ENCODE measurements at regions not wholly inside any gene's neighbourhood (a gene's known extent, or its start where the extent isn't known, plus 50 kb on each side); places are given as distances from the start of the nearest gene placed in this dataset.
"Not testable (repeated sequence)": the region's sequence is repeated elsewhere in the genome, so short reads cannot be mapped to it uniquely, and the experiment has no call there.

DNA sequence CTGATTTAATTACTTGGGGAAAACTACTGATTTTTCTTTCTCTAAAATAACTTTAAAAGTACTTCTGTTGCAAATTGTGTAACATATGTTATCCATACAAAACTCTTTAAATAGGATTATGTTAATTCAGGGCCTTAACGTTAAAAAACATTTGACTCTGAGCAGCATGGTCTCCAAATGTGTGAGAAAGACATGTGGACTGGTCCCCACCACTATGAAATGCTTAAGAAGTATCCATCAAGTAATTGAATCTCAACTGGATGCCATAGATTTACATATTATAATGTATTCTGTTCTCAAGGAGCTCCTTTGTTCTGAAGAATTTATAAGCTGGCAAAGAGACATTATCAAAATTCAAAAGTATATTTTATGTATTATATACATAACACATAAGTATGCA is 130.8 kb upstream of the HEY2 start:
- no peak overlapping the region for H3K23ac ChIP-seq (ENCODE audit: low read length)
- H3K79me1 ChIP-seq (ENCODE audit: low read length): no peaks in the 10 kb centered on the region
- H3K4me3 ChIP-seq (ENCODE audit: low read length): no peak overlapping the region
- no peak overlapping the region for H3K27ac ChIP-seq (ENCODE audit: low read depth, low read length)
- H3K18ac ChIP-seq (ENCODE audit: low read length): no peak overlapping the region
- no peak overlapping the region for H2BK120ac ChIP-seq (ENCODE audit: low read depth, low read length)
- H3K27me3 ChIP-seq (ENCODE audit: insufficient read depth, low read length, poor library complexity): no peaks in the 10 kb centered on the region
- no peak overlapping the region for H3K4me2 ChIP-seq (ENCODE audit: low read length)
- H3K36me3 ChIP-seq (ENCODE audit: control insufficient read depth, insufficient read depth, low read length): no peaks in the 10 kb centered on the region
- H3K79me2 ChIP-seq (ENCODE audit: control insufficient read depth, insufficient read depth, low read length): no peaks in the 10 kb centered on the region
- WGBS (ENCODE audit: extremely low coverage, insufficient coverage, low lambda C conversion rate): no CpG with 5 or more reads among the region's 1 CpG
- H3K4me1 ChIP-seq (ENCODE audit: control insufficient read depth, low read depth, low read length): no peaks in the 10 kb centered on the region
- H3K9ac ChIP-seq (ENCODE audit: low read length): no peak overlapping the region
- H4K5ac ChIP-seq (ENCODE audit: low read length): no peak overlapping the region
- H2AK5ac ChIP-seq (ENCODE audit: low read length): no peak overlapping the region
- no peak overlapping the region for H4K8ac ChIP-seq (ENCODE audit: low read depth, low read length)
- no peak overlapping the region for H2BK5ac ChIP-seq (ENCODE audit: low read length)
- H3K4ac ChIP-seq (ENCODE audit: low read depth, low read length): no peak overlapping the region
- no peak for DNase-seq
- no peak overlapping the region for H2BK15ac ChIP-seq (replicated peaks; ENCODE audit: low read depth)
- H3K56ac ChIP-seq (ENCODE audit: low read length): no peak overlapping the region

DNA sequence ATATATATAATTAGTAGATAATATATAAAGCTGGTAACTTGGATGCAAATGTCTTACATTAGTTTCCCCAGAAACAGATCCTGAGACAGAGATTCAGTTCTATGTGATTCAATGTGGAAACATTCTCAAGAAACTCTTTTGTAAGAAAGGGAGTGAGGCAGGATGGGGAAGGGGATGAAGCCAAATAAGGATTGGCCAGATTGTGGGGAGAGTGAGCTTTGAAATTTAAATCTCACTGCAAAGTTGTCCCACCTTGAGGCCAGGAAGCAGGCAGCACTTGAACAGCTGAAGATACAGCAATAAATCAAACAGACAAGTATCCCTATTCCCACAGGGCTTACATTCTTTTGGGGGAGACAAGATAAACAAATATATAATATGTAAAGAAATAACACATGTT is 126.3 kb upstream of the HEY2 start:
- no peaks in the 10 kb centered on the region for H3K27me3 ChIP-seq (ENCODE audit: insufficient read depth, low read length, poor library complexity)
- no peaks in the 10 kb centered on the region for H3K4me1 ChIP-seq (ENCODE audit: control insufficient read depth, low read depth, low read length)
- H3K23ac ChIP-seq (ENCODE audit: low read length): no peak overlapping the region
- no peak overlapping the region for H3K4me3 ChIP-seq (ENCODE audit: low read length)
- H2BK120ac ChIP-seq (ENCODE audit: low read depth, low read length): no peak overlapping the region
- H2AK5ac ChIP-seq (ENCODE audit: low read length): no peak overlapping the region
- H3K36me3 ChIP-seq (ENCODE audit: control insufficient read depth, insufficient read depth, low read length): no peaks in the 10 kb centered on the region
- no peak overlapping the region for H3K4ac ChIP-seq (ENCODE audit: low read depth, low read length)
- H3K79me1 ChIP-seq (ENCODE audit: low read length): no peaks in the 10 kb centered on the region
- no peak overlapping the region for H3K9ac ChIP-seq (ENCODE audit: low read length)
- H3K4me2 ChIP-seq (ENCODE audit: low read length): no peak overlapping the region
- no peak overlapping the region for H4K5ac ChIP-seq (ENCODE audit: low read length)
- no peak overlapping the region for H2BK5ac ChIP-seq (ENCODE audit: low read length)
- no peak overlapping the region for H4K8ac ChIP-seq (ENCODE audit: low read depth, low read length)
- no peak overlapping the region for H2BK15ac ChIP-seq (replicated peaks; ENCODE audit: low read depth)
- H3K18ac ChIP-seq (ENCODE audit: low read length): no peak overlapping the region
- DNase-seq: no peak
- no peak overlapping the region for H3K27ac ChIP-seq (ENCODE audit: low read depth, low read length)
- H3K56ac ChIP-seq (ENCODE audit: low read length): no peak overlapping the region
- no peaks in the 10 kb centered on the region for H3K79me2 ChIP-seq (ENCODE audit: control insufficient read depth, insufficient read depth, low read length)

DNA sequence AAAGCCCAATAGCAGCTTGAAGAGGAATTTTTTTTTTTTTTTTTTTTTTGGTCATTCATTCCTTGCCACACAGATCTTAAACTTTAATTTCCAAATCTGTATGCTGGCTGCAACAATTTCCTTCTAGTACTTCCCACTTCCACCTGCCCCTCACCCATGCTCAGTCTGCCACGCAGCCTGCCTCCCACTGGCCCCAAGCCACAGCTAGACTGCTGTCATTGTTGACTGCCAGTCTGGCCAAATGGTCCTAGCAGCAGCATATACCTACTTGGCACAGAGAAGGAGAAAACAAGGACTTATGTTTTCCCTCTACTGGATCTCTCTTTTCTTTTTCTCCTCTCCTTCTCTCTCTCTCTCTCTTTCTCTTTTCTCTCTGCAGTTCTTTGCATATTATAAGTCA is 118.3 kb upstream of the HEY2 start:
- Histone ChIP-seq H3K79me1 (ENCODE audit: low read length) (no peaks in the 10 kb centered on the region), H3K4me3 (ENCODE audit: low read length) (no peak overlapping the region), H2AK5ac (ENCODE audit: low read length) (no peak overlapping the region), H3K4ac (ENCODE audit: low read depth, low read length) (no peak overlapping the region), H3K4me2 (ENCODE audit: low read length) (no peak overlapping the region), H2BK15ac (replicated peaks; ENCODE audit: low read depth) (no peak overlapping the region), H3K27ac (ENCODE audit: low read depth, low read length) (no peak overlapping the region), H3K36me3 (ENCODE audit: control insufficient read depth, insufficient read depth, low read length) (no peaks in the 10 kb centered on the region), H3K4me1 (ENCODE audit: control insufficient read depth, low read depth, low read length) (no peaks in the 10 kb centered on the region), H2BK120ac (ENCODE audit: low read depth, low read length) (no peak overlapping the region), H3K9ac (ENCODE audit: low read length) (no peak overlapping the region), H3K18ac (ENCODE audit: low read length) (no peak overlapping the region), H3K23ac (ENCODE audit: low read length) (no peak overlapping the region), H3K27me3 (ENCODE audit: insufficient read depth, low read length, poor library complexity) (no peaks in the 10 kb centered on the region), H3K56ac (ENCODE audit: low read length) (no peak overlapping the region), H3K79me2 (ENCODE audit: control insufficient read depth, insufficient read depth, low read length) (no peaks in the 10 kb centered on the region), H4K5ac (ENCODE audit: low read length) (no peak overlapping the region), H4K8ac (ENCODE audit: low read depth, low read length) (no peak overlapping the region), H2BK5ac (ENCODE audit: low read length) (no peak overlapping the region)
- whole genome bisulfite sequencing (ENCODE audit: extremely low coverage, insufficient coverage, low lambda C conversion rate): no CpG with 5 or more reads among the region's 1 CpG
- DNase-seq: no peak

DNA sequence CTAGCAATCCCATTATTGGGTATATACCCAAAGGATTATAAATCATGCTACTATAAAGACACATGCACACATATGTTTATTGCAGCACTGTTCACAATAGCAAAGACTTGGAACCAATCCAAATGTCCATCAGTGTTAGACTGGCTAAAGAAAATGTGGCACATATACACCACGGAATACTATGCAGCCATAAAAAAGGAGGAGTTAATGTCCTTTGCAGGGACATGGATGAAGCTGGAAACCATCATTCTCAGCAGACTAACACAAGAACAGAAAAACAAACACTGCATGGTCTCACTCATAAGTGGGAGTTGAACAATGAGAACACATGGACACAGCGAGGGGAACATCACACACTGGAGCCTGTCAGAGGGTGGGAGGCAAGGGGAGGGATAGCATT is 113.4 kb upstream of the HEY2 start:
- H4K8ac ChIP-seq (ENCODE audit: low read depth, low read length); H2BK5ac ChIP-seq (ENCODE audit: low read length); H3K79me2 ChIP-seq (ENCODE audit: control insufficient read depth, insufficient read depth, low read length); H3K4me1 ChIP-seq (ENCODE audit: control insufficient read depth, low read depth, low read length); H3K27me3 ChIP-seq (ENCODE audit: insufficient read depth, low read length, poor library complexity); H3K4me3 ChIP-seq (ENCODE audit: low read length); H3K4me2 ChIP-seq (ENCODE audit: low read length); H3K56ac ChIP-seq (ENCODE audit: low read length); DNase-seq; H3K23ac ChIP-seq (ENCODE audit: low read length); H3K9ac ChIP-seq (ENCODE audit: low read length); H4K5ac ChIP-seq (ENCODE audit: low read length); H2AK5ac ChIP-seq (ENCODE audit: low read length); H3K79me1 ChIP-seq (ENCODE audit: low read length); H3K4ac ChIP-seq (ENCODE audit: low read depth, low read length); H3K27ac ChIP-seq (ENCODE audit: low read depth, low read length); H2BK15ac ChIP-seq (replicated peaks; ENCODE audit: low read depth); H3K36me3 ChIP-seq (ENCODE audit: control insufficient read depth, insufficient read depth, low read length); H3K18ac ChIP-seq (ENCODE audit: low read length); H2BK120ac ChIP-seq (ENCODE audit: low read depth, low read length): not testable (repeated sequence)
- no CpG with 5 or more reads among the region's 2 CpGs for WGBS (ENCODE audit: extremely low coverage, insufficient coverage, low lambda C conversion rate)

DNA sequence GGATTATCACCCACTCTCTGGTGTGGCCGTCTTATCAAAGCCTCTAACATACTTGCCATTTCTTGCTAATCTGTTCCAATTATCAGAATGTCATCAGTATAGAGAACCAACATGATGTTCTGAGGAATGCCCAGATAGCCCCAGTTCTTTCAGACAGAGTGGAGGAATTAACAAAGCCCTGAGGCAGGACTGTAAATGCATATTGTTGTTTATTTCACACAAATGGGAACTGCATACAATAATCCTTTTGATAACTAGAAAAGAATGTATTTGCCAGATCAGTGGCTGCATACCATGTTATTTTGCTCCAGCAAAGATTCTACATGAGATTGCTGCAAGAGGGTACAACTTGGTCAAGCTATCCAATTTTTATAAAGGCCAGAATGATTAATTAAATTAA is 112.8 kb upstream of the HEY2 start:
- no peak overlapping the region for H4K5ac ChIP-seq (ENCODE audit: low read length)
- H3K18ac ChIP-seq (ENCODE audit: low read length): no peak overlapping the region
- no peaks in the 10 kb centered on the region for H3K27me3 ChIP-seq (ENCODE audit: insufficient read depth, low read length, poor library complexity)
- no peak overlapping the region for H2BK120ac ChIP-seq (ENCODE audit: low read depth, low read length)
- peak; percentile 84 for DNase-seq
- H3K9ac ChIP-seq (ENCODE audit: low read length): no peak overlapping the region
- H3K79me1 ChIP-seq (ENCODE audit: low read length): no peaks in the 10 kb centered on the region
- no peak overlapping the region for H2BK15ac ChIP-seq (replicated peaks; ENCODE audit: low read depth)
- no peak overlapping the region for H3K27ac ChIP-seq (ENCODE audit: low read depth, low read length)
- no peaks in the 10 kb centered on the region for H3K79me2 ChIP-seq (ENCODE audit: control insufficient read depth, insufficient read depth, low read length)
- H3K4me2 ChIP-seq (ENCODE audit: low read length): no peak overlapping the region
- H2AK5ac ChIP-seq (ENCODE audit: low read length): no peak overlapping the region
- no peaks in the 10 kb centered on the region for H3K36me3 ChIP-seq (ENCODE audit: control insufficient read depth, insufficient read depth, low read length)
- H3K4me1 ChIP-seq (ENCODE audit: control insufficient read depth, low read depth, low read length): peaks cover 2% of the 10 kb centered on the region
- H3K23ac ChIP-seq (ENCODE audit: low read length): no peak overlapping the region
- no CpG with 5 or more reads among the region's 1 CpG for WGBS (ENCODE audit: extremely low coverage, insufficient coverage, low lambda C conversion rate)
- H3K56ac ChIP-seq (ENCODE audit: low read length): no peak overlapping the region
- H4K8ac ChIP-seq (ENCODE audit: low read depth, low read length): no peak overlapping the region
- no peak overlapping the region for H2BK5ac ChIP-seq (ENCODE audit: low read length)
- no peak overlapping the region for H3K4ac ChIP-seq (ENCODE audit: low read depth, low read length)
- no peak overlapping the region for H3K4me3 ChIP-seq (ENCODE audit: low read length)

DNA sequence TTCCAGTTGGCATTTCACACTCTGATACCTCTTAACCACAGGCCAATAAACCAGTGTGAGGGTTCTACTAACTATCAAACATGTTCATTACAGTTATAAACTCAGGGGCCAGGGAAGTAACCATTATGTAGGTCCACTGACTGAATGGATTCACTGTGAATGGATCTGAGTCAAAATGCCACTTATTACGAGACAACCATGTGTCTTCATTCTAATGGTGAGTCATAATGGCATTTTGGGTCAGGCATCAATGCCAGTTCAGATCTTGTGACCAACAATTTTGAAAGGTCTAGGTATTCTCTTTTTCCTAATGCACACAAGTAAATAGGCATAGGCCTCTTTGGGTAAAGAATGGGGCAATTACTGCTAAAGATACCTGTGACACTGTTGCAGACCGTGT is 112.2 kb upstream of the HEY2 start:
- no peak overlapping the region for H2BK120ac ChIP-seq (ENCODE audit: low read depth, low read length)
- no peak overlapping the region for H3K56ac ChIP-seq (ENCODE audit: low read length)
- no peaks in the 10 kb centered on the region for H3K79me1 ChIP-seq (ENCODE audit: low read length)
- no peak overlapping the region for H3K18ac ChIP-seq (ENCODE audit: low read length)
- H2BK5ac ChIP-seq (ENCODE audit: low read length): no peak overlapping the region
- no peak overlapping the region for H2AK5ac ChIP-seq (ENCODE audit: low read length)
- H3K9ac ChIP-seq (ENCODE audit: low read length): no peak overlapping the region
- H4K5ac ChIP-seq (ENCODE audit: low read length): no peak overlapping the region
- no peak for DNase-seq
- H2BK15ac ChIP-seq (replicated peaks; ENCODE audit: low read depth): no peak overlapping the region
- H3K27ac ChIP-seq (ENCODE audit: low read depth, low read length): no peak overlapping the region
- no peak overlapping the region for H4K8ac ChIP-seq (ENCODE audit: low read depth, low read length)
- no peak overlapping the region for H3K4ac ChIP-seq (ENCODE audit: low read depth, low read length)
- H3K27me3 ChIP-seq (ENCODE audit: insufficient read depth, low read length, poor library complexity): no peaks in the 10 kb centered on the region
- WGBS (ENCODE audit: extremely low coverage, insufficient coverage, low lambda C conversion rate): no CpG with 5 or more reads among the region's 2 CpGs
- no peak overlapping the region for H3K23ac ChIP-seq (ENCODE audit: low read length)
- no peak overlapping the region for H3K4me2 ChIP-seq (ENCODE audit: low read length)
- no peak overlapping the region for H3K4me3 ChIP-seq (ENCODE audit: low read length)
- H3K79me2 ChIP-seq (ENCODE audit: control insufficient read depth, insufficient read depth, low read length): no peaks in the 10 kb centered on the region
- H3K36me3 ChIP-seq (ENCODE audit: control insufficient read depth, insufficient read depth, low read length): no peaks in the 10 kb centered on the region
- peaks cover 2% of the 10 kb centered on the region for H3K4me1 ChIP-seq (ENCODE audit: control insufficient read depth, low read depth, low read length)
